ENCODE measurements at regions not wholly inside any gene's neighbourhood (a gene's known extent, or its start where the extent isn't known, plus 50 kb on each side); places are given as distances from the start of the nearest gene placed in this dataset.

- no peak for TF ChIP-seq CTCF (conservative IDR thresholded peaks at IDR 0.05; ENCODE audit: low read depth, low read length)
- no peak for TF ChIP-seq RAD21 (IDR thresholded peaks at IDR 0.05; ENCODE audit: low read length)
- TF ChIP-seq RFX5 (IDR thresholded peaks at IDR 0.05; ENCODE audit: low read depth, low read length) = no peak
- no peak for TF ChIP-seq SMC3 (IDR thresholded peaks at IDR 0.05; ENCODE audit: low read depth, low read length)
- no peak for TF ChIP-seq CEBPB (IDR thresholded peaks at IDR 0.05; ENCODE audit: low read depth, low read length)
- TF ChIP-seq POLR2A (IDR thresholded peaks at IDR 0.05; ENCODE audit: low read depth, low read length) = no peak
- no peak for TF ChIP-seq ELK1 (IDR thresholded peaks at IDR 0.05; ENCODE audit: borderline replicate concordance, low read depth, low read length)
- no peak for TF ChIP-seq RCOR1 (IDR thresholded peaks at IDR 0.05; ENCODE audit: insufficient replicate concordance, low read length)
- TF ChIP-seq MXI1 (IDR thresholded peaks at IDR 0.05; ENCODE audit: borderline replicate concordance, low read depth, low read length) = no peak
- no peak for TF ChIP-seq USF2 (IDR thresholded peaks at IDR 0.05; ENCODE audit: low read depth, low read length)
- TF ChIP-seq MAZ (IDR thresholded peaks at IDR 0.05; ENCODE audit: borderline replicate concordance, low read depth, low read length) = no peak
Observed at GRCh38 chr16:50856991-50857390, 115.1 kb downstream of the CYLD start.

All from IMR-90 (cell line).